ENCODE measurements at regions not wholly inside any gene's neighbourhood (a gene's known extent, or its start where the extent isn't known, plus 50 kb on each side); places are given as distances from the start of the nearest gene placed in this dataset.

- WGBS (ENCODE audit: low lambda C conversion rate, missing lambda C conversion rate): 72% methylated on average over 7 of the region's 7 CpGs
- H3K4me3 ChIP-seq: no peak overlapping the region
These were observed 267.6 kb downstream of the TFCP2L1 start for GRCh38 chr2:121017396-121017795.

GRCh38 chr2:121018136-121019061, 266.6 kb downstream of the TFCP2L1 start:
- Histone ChIP-seq H3K4me3 (no peak overlapping the region), H3K4me2 (no peak overlapping the region)
- no peak for DNase-seq (ENCODE audit: low spot score)

More at GRCh38 chr2:121017396-121017795, 267.6 kb downstream of the TFCP2L1 start:
- Histone ChIP-seq H3K79me2 (no peaks in the 10 kb centered on the region), H3K9me3 (ENCODE audit: low read depth) (no peaks in the 10 kb centered on the region), H3K9me2 (replicated peaks; ENCODE audit: insufficient read depth) (no peaks in the 10 kb centered on the region), H3K36me3 (replicated peaks; ENCODE audit: insufficient read depth, low read depth) (no peaks in the 10 kb centered on the region), H2AFZ (no peak overlapping the region), H3K27me3 (no peaks in the 10 kb centered on the region), H4K20me1 (ENCODE audit: insufficient read depth, poor library complexity, severe bottlenecking) (no peaks in the 10 kb centered on the region), H3K27ac (no peak overlapping the region), H3K4me2 (no peak overlapping the region), H3K4me1 (ENCODE audit: insufficient read depth) (no peaks in the 10 kb centered on the region)
- DNase-seq (ENCODE audit: low spot score): no peak
- TF ChIP-seq EZH2 (IDR thresholded peaks at IDR 0.05; ENCODE audit: borderline replicate concordance) (no peak), CTCF (IDR thresholded peaks at IDR 0.05; ENCODE audit: poor library complexity) (no peak), EZH2phosphoT487 (IDR thresholded peaks at IDR 0.05; ENCODE audit: low read depth, severe bottlenecking, unreplicated experiment) (no peak)

GRCh38 chr2:121019071-121019470, 265.9 kb downstream of the TFCP2L1 start:
- DNase-seq (ENCODE audit: low spot score): no peak
- no peak overlapping the region for H3K27ac ChIP-seq
- H2AFZ ChIP-seq: no peak overlapping the region
- H3K9me2 ChIP-seq (replicated peaks; ENCODE audit: insufficient read depth): no peaks in the 10 kb centered on the region
- H4K20me1 ChIP-seq (ENCODE audit: insufficient read depth, poor library complexity, severe bottlenecking): no peaks in the 10 kb centered on the region
- peaks cover 3% of the 10 kb centered on the region for H3K27me3 ChIP-seq
- H3K79me2 ChIP-seq: no peaks in the 10 kb centered on the region
- H3K9me3 ChIP-seq (ENCODE audit: low read depth): no peaks in the 10 kb centered on the region
- no peak overlapping the region for H3K4me2 ChIP-seq
- H3K36me3 ChIP-seq (replicated peaks; ENCODE audit: insufficient read depth, low read depth): no peaks in the 10 kb centered on the region
- WGBS (ENCODE audit: low lambda C conversion rate, missing lambda C conversion rate): 79% methylated on average over 12 of the region's 12 CpGs
- H3K4me1 ChIP-seq (ENCODE audit: insufficient read depth): no peaks in the 10 kb centered on the region
- TF ChIP-seq EZH2 (IDR thresholded peaks at IDR 0.05; ENCODE audit: borderline replicate concordance) (no peak), EZH2phosphoT487 (IDR thresholded peaks at IDR 0.05; ENCODE audit: low read depth, severe bottlenecking, unreplicated experiment) (no peak), CTCF (IDR thresholded peaks at IDR 0.05; ENCODE audit: poor library complexity) (no peak)
- H3K4me3 ChIP-seq: no peak overlapping the region

More at GRCh38 chr2:121018136-121019061, 266.6 kb downstream of the TFCP2L1 start:
- Histone ChIP-seq H3K4me1 (ENCODE audit: insufficient read depth) (no peaks in the 10 kb centered on the region), H4K20me1 (ENCODE audit: insufficient read depth, poor library complexity, severe bottlenecking) (no peaks in the 10 kb centered on the region), H3K36me3 (replicated peaks; ENCODE audit: insufficient read depth, low read depth) (no peaks in the 10 kb centered on the region), H3K9me2 (replicated peaks; ENCODE audit: insufficient read depth) (no peaks in the 10 kb centered on the region), H3K27ac (no peak overlapping the region), H3K79me2 (no peaks in the 10 kb centered on the region), H2AFZ (no peak overlapping the region), H3K27me3 (peaks cover 3% of the 10 kb centered on the region), H3K9me3 (ENCODE audit: low read depth) (no peaks in the 10 kb centered on the region)
- 81% methylated on average over 45 of the region's 45 CpGs for WGBS (ENCODE audit: low lambda C conversion rate, missing lambda C conversion rate)
- no peak for TF ChIP-seq EZH2 (IDR thresholded peaks at IDR 0.05; ENCODE audit: borderline replicate concordance)
- no peak for TF ChIP-seq CTCF (IDR thresholded peaks at IDR 0.05; ENCODE audit: poor library complexity)
- TF ChIP-seq EZH2phosphoT487 (IDR thresholded peaks at IDR 0.05; ENCODE audit: low read depth, severe bottlenecking, unreplicated experiment): no peak
